H9 (cell line): ENCODE measurements at regions not wholly inside any gene's neighbourhood (a gene's known extent, or its start where the extent isn't known, plus 50 kb on each side); places are given as distances from the start of the nearest gene placed in this dataset.

Experiments used
- DNase-seq: peaks from one replicate; pipeline ENCODE4 v3.0.0-alpha.2; 2017
- H2AFZ ChIP-seq: one replicate; pipeline ENCODE4 v1.6.1; 2013; ENCODE audit warnings: mild to moderate bottlenecking, low read length, control low read depth, moderate library complexity
- H2AK5ac ChIP-seq: 2 replicates; pipeline ENCODE4 v1.6.1; 2013; ENCODE audit warnings: low read length, control low read depth, mixed read lengths; ENCODE audit not compliant: insufficient read length
- H2BK120ac ChIP-seq: one replicate; pipeline ENCODE4 v1.6.1; 2013; ENCODE audit warnings: low read depth, mild to moderate bottlenecking, low read length, control low read depth, inconsistent platforms; ENCODE audit not compliant: poor library complexity, severe bottlenecking
- H2BK12ac ChIP-seq: 2 replicates; pipeline ENCODE4 v1.6.1; 2013; ENCODE audit warnings: low read length, control low read depth, mixed read lengths, low read depth; ENCODE audit not compliant: insufficient read length
- H2BK15ac ChIP-seq: 2 replicates; pipeline ENCODE4 v1.6.1; 2013; ENCODE audit warnings: low read depth, low read length, control low read depth
- H2BK20ac ChIP-seq: one replicate; pipeline ENCODE4 v1.6.1; 2013; ENCODE audit warnings: low read depth, mild to moderate bottlenecking, low read length, control low read depth, inconsistent platforms; ENCODE audit not compliant: poor library complexity, severe bottlenecking
- H2BK5ac ChIP-seq: 2 replicates; pipeline ENCODE4 v1.6.1; 2013; ENCODE audit warnings: low read length, control low read depth, mixed read lengths; ENCODE audit not compliant: insufficient read length
- H3K14ac ChIP-seq: 2 replicates; pipeline ENCODE4 v1.6.1; 2013; ENCODE audit warnings: low read length, control low read depth; ENCODE audit not compliant: insufficient read depth
- H3K18ac ChIP-seq: 2 replicates; pipeline ENCODE4 v1.6.1; 2013; ENCODE audit warnings: low read depth, mild to moderate bottlenecking, mixed read lengths, low read length, control low read depth; ENCODE audit not compliant: insufficient read length
- H3K23ac ChIP-seq: 2 replicates; pipeline ENCODE4 v1.6.1; 2013; ENCODE audit warnings: low read length, control low read depth, mixed read lengths, low read depth; ENCODE audit not compliant: insufficient read length
- H3K23me2 ChIP-seq: 2 replicates; pipeline ENCODE4 v1.6.1; 2013; ENCODE audit warnings: low read depth, mild to moderate bottlenecking, mixed read lengths, low read length, control low read depth; ENCODE audit not compliant: insufficient read length, poor library complexity, severe bottlenecking
- H3K27ac ChIP-seq: 2 replicates; pipeline ENCODE4 v1.5.1; 2013; ENCODE audit warnings: low read length, control low read depth, mixed read lengths, low read depth; ENCODE audit not compliant: insufficient read length
- H3K27me3 ChIP-seq: 2 replicates; pipeline ENCODE4 v1.6.1; 2013; ENCODE audit warnings: low read length, control low read depth, inconsistent platforms; ENCODE audit not compliant: insufficient read depth
- H3K4ac ChIP-seq: 2 replicates; pipeline ENCODE4 v1.6.1; 2013; ENCODE audit warnings: low read depth, mild to moderate bottlenecking, control low read depth, inconsistent platforms, low read length, moderate library complexity
- H3K4me1 ChIP-seq: 2 replicates; pipeline ENCODE4 v1.6.1; 2013; ENCODE audit warnings: low read length, control low read depth, inconsistent platforms; ENCODE audit not compliant: insufficient read depth
- H3K4me2 ChIP-seq: 2 replicates; pipeline ENCODE4 v1.6.1; 2013; ENCODE audit warnings: low read length, control low read depth, mixed read lengths; ENCODE audit not compliant: insufficient read length, insufficient read depth
- H3K56ac ChIP-seq: 2 replicates; pipeline ENCODE4 v1.6.1; 2013; ENCODE audit warnings: low read depth, mild to moderate bottlenecking, mixed read lengths, low read length, control low read depth; ENCODE audit not compliant: insufficient read length
- H3K79me1 ChIP-seq: 2 replicates; pipeline ENCODE4 v1.6.1; 2013; ENCODE audit warnings: low read depth, mild to moderate bottlenecking, moderate library complexity, low read length, control low read depth, inconsistent platforms; ENCODE audit not compliant: insufficient read depth, poor library complexity, severe bottlenecking
- H3K79me2 ChIP-seq: 2 replicates; pipeline ENCODE4 v1.6.1; 2013; ENCODE audit warnings: low read length, control low read depth, inconsistent platforms; ENCODE audit not compliant: insufficient read depth
- H3K9ac ChIP-seq: 2 replicates; pipeline ENCODE4 v1.6.1; 2013; ENCODE audit warnings: low read length, control low read depth, mixed read lengths; ENCODE audit not compliant: insufficient read length; ENCODE audit errors: extremely low read depth
- H3K9me3 ChIP-seq: one replicate; pipeline ENCODE4 v1.6.1; 2013; ENCODE audit warnings: low read depth, low read length, inconsistent platforms; ENCODE audit not compliant: control insufficient read depth
- H3T11ph ChIP-seq: one replicate; pipeline ENCODE4 v1.6.1; 2013; ENCODE audit warnings: mild to moderate bottlenecking, low read length, control low read depth, inconsistent platforms
- H4K20me1 ChIP-seq: one replicate; pipeline ENCODE4 v1.6.1; 2013; ENCODE audit not compliant: control insufficient read depth, insufficient read length, insufficient read depth
- H4K5ac ChIP-seq: 2 replicates; pipeline ENCODE4 v1.6.1; 2013; ENCODE audit warnings: low read depth, mild to moderate bottlenecking, mixed read lengths, low read length, control low read depth; ENCODE audit not compliant: insufficient read length
- H4K8ac ChIP-seq: replicated peaks from 2 replicates; pipeline ENCODE4 v1.6.1; 2013; ENCODE audit warnings: low read length, control low read depth, mixed read lengths, low read depth; ENCODE audit not compliant: insufficient read length
- H4K91ac ChIP-seq: 2 replicates; pipeline ENCODE4 v1.6.1; 2013; ENCODE audit warnings: low read depth, mild to moderate bottlenecking, moderate library complexity, mixed read lengths, low read length, control low read depth; ENCODE audit not compliant: insufficient read length
- H3K27ac Mint-ChIP-seq, 3 experiments: 2 replicates in 2 of 3; 3 replicates in 1 of 3; pipeline ENCODE4 v1.8.0; 2020 to 2021; ENCODE audit warnings: mixed read lengths in 3 of 3, mild to moderate bottlenecking in 1 of 3, moderate library complexity in 1 of 3
- H3K27me3 Mint-ChIP-seq: 2 replicates; pipeline ENCODE4 v1.8.0; 2021; ENCODE audit warnings: low read depth, mild to moderate bottlenecking, moderate library complexity, mixed read lengths
- H3K36me3 Mint-ChIP-seq, 3 experiments: 2 replicates in 2 of 3; 3 replicates in 1 of 3; pipeline ENCODE4 v1.8.0; 2020 to 2021; ENCODE audit warnings: low read depth in 3 of 3, mixed read lengths in 3 of 3; ENCODE audit not compliant: insufficient read depth in 1 of 3
- H3K4me1 Mint-ChIP-seq, 2 experiments: 2 replicates each; pipeline ENCODE4 v1.8.0; 2020; ENCODE audit warnings: mixed read lengths in 2 of 2
- H3K4me3 Mint-ChIP-seq, 2 experiments: 2 replicates in 1 of 2; 3 replicates in 1 of 2; pipeline ENCODE4 v1.8.0; 2020 to 2021; ENCODE audit warnings: mild to moderate bottlenecking in 2 of 2, mixed read lengths in 2 of 2, moderate library complexity in 1 of 2
- H3K9me3 Mint-ChIP-seq, 2 experiments: 2 replicates in 1 of 2; 3 replicates in 1 of 2; pipeline ENCODE4 v1.8.0; 2020; ENCODE audit warnings: mild to moderate bottlenecking in 2 of 2, mixed read lengths in 2 of 2, moderate library complexity in 1 of 2
- WGBS: extraction: QIAGEN DNeasy Blood & Tissue Kit; methylation state at CpG from one replicate; pipeline ENCODE4 v1.1.7; 2013; ENCODE audit warnings: missing lambda C conversion rate, low lambda C conversion rate, mixed read lengths; ENCODE audit not compliant: insufficient read length; ENCODE audit errors: extremely low coverage; 5-methylcytosine and 5-hydroxymethylcytosine counted together
- TF ChIP-seq, protein P1 (sequence below): fragments of 200-600 bp; sonication (generic); conservative IDR thresholded peaks from 3 replicates; pipeline ENCODE4 v1.8.0; 2021; ENCODE audit warnings: antibody characterized with exemption, mild to moderate bottlenecking

GRCh38 chr9:73738741-73739530 is 587.3 kb downstream of the ANXA1 start:
- no peak for DNase-seq
- H3K4me1 Mint-ChIP-seq, result peaks cover 0 to 4% of the 10 kb centered on the region in 2 experiments; a peak in 1 of 4 replicates
- no peak overlapping the region for H3K14ac ChIP-seq
- H2BK120ac ChIP-seq, result no peak overlapping the region
- H3K23ac ChIP-seq, result no peak overlapping the region
- H4K5ac ChIP-seq, result no peak overlapping the region
- H3K9ac ChIP-seq, result no peak overlapping the region
- H4K91ac ChIP-seq, result no peak overlapping the region
- H4K20me1 ChIP-seq, result no peaks in the 10 kb centered on the region
- H3K79me1 ChIP-seq, result no peaks in the 10 kb centered on the region
- H3K27me3 ChIP-seq, result no peaks in the 10 kb centered on the region
- no peak overlapping the region for H3K18ac ChIP-seq
- no peak overlapping the region for H2AFZ ChIP-seq
- H3K27ac Mint-ChIP-seq, result no peak overlapping the region
- H3K4me2 ChIP-seq, result no peak overlapping the region
- no peak overlapping the region for H3K4ac ChIP-seq
- TF ChIP-seq, protein P1, sequence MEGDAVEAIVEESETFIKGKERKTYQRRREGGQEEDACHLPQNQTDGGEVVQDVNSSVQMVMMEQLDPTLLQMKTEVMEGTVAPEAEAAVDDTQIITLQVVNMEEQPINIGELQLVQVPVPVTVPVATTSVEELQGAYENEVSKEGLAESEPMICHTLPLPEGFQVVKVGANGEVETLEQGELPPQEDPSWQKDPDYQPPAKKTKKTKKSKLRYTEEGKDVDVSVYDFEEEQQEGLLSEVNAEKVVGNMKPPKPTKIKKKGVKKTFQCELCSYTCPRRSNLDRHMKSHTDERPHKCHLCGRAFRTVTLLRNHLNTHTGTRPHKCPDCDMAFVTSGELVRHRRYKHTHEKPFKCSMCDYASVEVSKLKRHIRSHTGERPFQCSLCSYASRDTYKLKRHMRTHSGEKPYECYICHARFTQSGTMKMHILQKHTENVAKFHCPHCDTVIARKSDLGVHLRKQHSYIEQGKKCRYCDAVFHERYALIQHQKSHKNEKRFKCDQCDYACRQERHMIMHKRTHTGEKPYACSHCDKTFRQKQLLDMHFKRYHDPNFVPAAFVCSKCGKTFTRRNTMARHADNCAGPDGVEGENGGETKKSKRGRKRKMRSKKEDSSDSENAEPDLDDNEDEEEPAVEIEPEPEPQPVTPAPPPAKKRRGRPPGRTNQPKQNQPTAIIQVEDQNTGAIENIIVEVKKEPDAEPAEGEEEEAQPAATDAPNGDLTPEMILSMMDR, result no peak
- H3T11ph ChIP-seq, result no peak overlapping the region
- H2AK5ac ChIP-seq, result no peak overlapping the region
- H2BK15ac ChIP-seq, result no peak overlapping the region
- WGBS, result no CpG with 5 or more reads among the region's 3 CpGs
- H3K27me3 Mint-ChIP-seq, result no peaks in the 10 kb centered on the region
- no peak overlapping the region for H3K27ac ChIP-seq
- H2BK20ac ChIP-seq, result no peak overlapping the region
- H2BK12ac ChIP-seq, result no peak overlapping the region
- H3K9me3 ChIP-seq, result no peaks in the 10 kb centered on the region
- no peaks in the 10 kb centered on the region for H3K4me1 ChIP-seq
- no peaks in the 10 kb centered on the region for H3K79me2 ChIP-seq
- H4K8ac ChIP-seq, result no peak overlapping the region
- H3K4me3 Mint-ChIP-seq, result no peak overlapping the region
- no peaks in the 10 kb centered on the region for H3K9me3 Mint-ChIP-seq
- no peaks in the 10 kb centered on the region for H3K36me3 Mint-ChIP-seq
- H3K56ac ChIP-seq, result no peak overlapping the region
- no peaks in the 10 kb centered on the region for H3K23me2 ChIP-seq
- no peak overlapping the region for H2BK5ac ChIP-seq
